GM19455 (cell line): ENCODE measurements at regions not wholly inside any gene's neighbourhood (a gene's known extent, or its start where the extent isn't known, plus 50 kb on each side); places are given as distances from the start of the nearest gene placed in this dataset.

Experiments used
- ATAC-seq: cut with Tn5 transposase; IDR thresholded peaks from one replicate; pipeline ENCODE4 v1.9.1; 2021; ENCODE audit not compliant: unreplicated experiment

- no peak for ATAC-seq
Observed at GRCh38 chr13:21316376-21316775, 139.9 kb downstream of the MRPL57 start.

- no peak for ATAC-seq
Observed at GRCh38 chr13:21318891-21319532, 140.1 kb downstream of the ZDHHC20 start.

- ATAC-seq = no peak
Observed at GRCh38 chr13:21319869-21320641, 139.0 kb downstream of the ZDHHC20 start.

GRCh38 chr13:21320642-21321034 is 138.5 kb downstream of the ZDHHC20 start:
- ATAC-seq = no peak

- ATAC-seq = no peak
Observed at GRCh38 chr13:21321269-21321668, 137.8 kb downstream of the ZDHHC20 start.

- no peak for ATAC-seq
Observed at GRCh38 chr13:21322327-21322965, 136.7 kb downstream of the ZDHHC20 start.
